Caco-2 (cell line): ENCODE measurements at regions not wholly inside any gene's neighbourhood (a gene's known extent, or its start where the extent isn't known, plus 50 kb on each side); places are given as distances from the start of the nearest gene placed in this dataset. TPM values are rescaled to one million over a fixed set of nuclear protein-coding genes. Genes with fewer than 3 reads are reported as not detected.

Experiments used
- BruUV-seq: library from RNA; stranded (reverse); fragments of 400-500 nt; replicated peaks from 2 replicates; lab custom pipeline; 2021; lab: Mats Ljungman, UMichigan
- CTCF ChIA-PET: fragments of 300-600 bp; sonication (Branson Sonifier 250); formaldehyde crosslinking; loops from one replicate; lab custom pipeline; 2022; ENCODE audit warnings: antibody characterized with exemption; lab: Charles Lee
- POLR2A ChIA-PET: fragments of 300-600 bp; sonication (Branson Sonifier 250); formaldehyde crosslinking; loops from one replicate; lab custom pipeline; 2022; ENCODE audit warnings: antibody characterized with exemption; lab: Charles Lee
- DNase-seq, 2 experiments: peaks; one replicate each; pipeline versions ENCODE4 v3.0.0 to v3.0.0-alpha.2; 2020 to 2022
- H3K27me3 ChIP-seq: replicated peaks from 2 replicates; pipeline ENCODE4 v1.6.0; 2011; ENCODE audit warnings: low read length; ENCODE audit not compliant: control insufficient read depth, insufficient read depth
- H3K36me3 ChIP-seq: 2 replicates; pipeline ENCODE4 v1.5.1; 2011; ENCODE audit warnings: low read length; ENCODE audit not compliant: control insufficient read depth, insufficient read depth
- H3K4me1 ChIP-seq: fragments of 250-450 bp; sonication (Bioruptor Pico); 2 replicates; pipeline ENCODE4 v1.5.1; 2020; ENCODE audit warnings: mild to moderate bottlenecking
- H3K4me3 ChIP-seq: 2 replicates; pipeline ENCODE4 v1.5.1; 2011; ENCODE audit warnings: low read depth, mild to moderate bottlenecking, control low read depth, low read length
- H3K9me3 ChIP-seq: fragments of 250-450 bp; sonication (Bioruptor Pico); 2 replicates; pipeline ENCODE4 v1.5.1; 2020; ENCODE audit warnings: mild to moderate bottlenecking, moderate library complexity
- H3K27ac Mint-ChIP-seq: one replicate; pipeline ENCODE4 v1.8.0; 2022; ENCODE audit warnings: mixed read lengths; ENCODE audit not compliant: unreplicated experiment
- H3K27me3 Mint-ChIP-seq: one replicate; pipeline ENCODE4 v1.8.0; 2022; ENCODE audit warnings: mixed read lengths; ENCODE audit not compliant: insufficient read depth, unreplicated experiment
- H3K36me3 Mint-ChIP-seq: one replicate; pipeline ENCODE4 v1.8.0; 2022; ENCODE audit warnings: mild to moderate bottlenecking, mixed read lengths; ENCODE audit not compliant: insufficient read depth, unreplicated experiment
- H3K4me1 Mint-ChIP-seq: one replicate; pipeline ENCODE4 v1.8.0; 2022; ENCODE audit warnings: low read depth, mixed read lengths; ENCODE audit not compliant: unreplicated experiment
- H3K4me3 Mint-ChIP-seq: one replicate; pipeline ENCODE4 v1.8.0; 2022; ENCODE audit warnings: mild to moderate bottlenecking, moderate library complexity, mixed read lengths; ENCODE audit not compliant: unreplicated experiment
- H3K9me3 Mint-ChIP-seq: one replicate; pipeline ENCODE4 v1.8.0; 2022; ENCODE audit warnings: mixed read lengths; ENCODE audit not compliant: unreplicated experiment
- CTCF ChIP-seq, 2 experiments: fragments of 200-600 bp in 1 of 2; IDR thresholded peaks; 1 replicate in 1 of 2; 2 replicates in 1 of 2; pipeline versions ENCODE4 v1.5.1 to v1.8.0; 2011 to 2022; ENCODE audit warnings: antibody characterized with exemption in 1 of 2, control low read depth in 1 of 2, inconsistent platforms in 1 of 2, low read depth in 1 of 2, low read length in 1 of 2, mild to moderate bottlenecking in 1 of 2, moderate library complexity in 1 of 2; ENCODE audit not compliant: insufficient read depth in 1 of 2, severe bottlenecking in 1 of 2, unreplicated experiment in 1 of 2
- intact Hi-C: fragments of 100-400 bp; cut with micrococcal nuclease; formaldehyde crosslinking; loops from one replicate; pipeline ENCODE4 v1.10.0; 2022; ENCODE audit not compliant: unreplicated experiment
- microRNA-seq: library from miRNA; unstranded; fragments of <30 nt; microRNA quantifications from one replicate; pipeline ENCODE4 v1.2.0, GENCODE V29; 2022

DNA sequence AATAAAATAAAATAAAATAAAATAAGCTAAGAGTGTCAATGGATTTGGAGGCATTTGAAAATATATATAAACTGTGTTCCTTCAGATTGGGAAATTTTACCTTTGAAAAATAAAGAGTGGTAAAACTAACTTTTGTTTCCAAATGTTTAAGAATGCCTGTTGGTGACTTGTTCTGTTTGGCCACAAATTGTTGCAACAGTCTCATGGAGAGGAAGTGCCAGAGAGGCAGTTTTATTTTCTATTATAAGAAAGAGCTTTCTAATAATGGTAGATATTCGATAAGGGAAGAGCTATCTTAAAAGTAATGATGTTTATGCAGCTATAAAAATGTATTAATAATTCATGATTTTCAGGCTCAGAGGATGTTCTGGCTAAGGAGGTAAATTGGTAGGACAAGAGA lies 68.8 kb upstream of the MDGA2 start:
- no peak overlapping the region for H3K4me3 Mint-ChIP-seq
- ChIA-PET CTCF (no interaction called here), POLR2A (no interaction called here)
- H3K36me3 ChIP-seq = no peaks in the 10 kb centered on the region
- TF ChIP-seq CTCF (IDR thresholded peaks at IDR 0.05; ENCODE audit: insufficient read depth in 1 of 2, low read depth in 1 of 2, low read length in 1 of 2, severe bottlenecking in 1 of 2, unreplicated experiment in 1 of 2) = no peak
- H3K4me1 ChIP-seq = no peaks in the 10 kb centered on the region
- H3K27me3 Mint-ChIP-seq = no peaks in the 10 kb centered on the region
- H3K27me3 ChIP-seq = no peaks in the 10 kb centered on the region
- no peaks in the 10 kb centered on the region for H3K9me3 Mint-ChIP-seq
- no peak for DNase-seq
- BruUV-seq = no TSS peak
- H3K4me3 ChIP-seq = no peak overlapping the region
- H3K9me3 ChIP-seq = no peaks in the 10 kb centered on the region
- no peaks in the 10 kb centered on the region for H3K36me3 Mint-ChIP-seq
- intact Hi-C loops = no loop called here
- H3K27ac Mint-ChIP-seq = no peak overlapping the region
- H3K4me1 Mint-ChIP-seq = no peaks in the 10 kb centered on the region

GRCh38 chr14:47739541-47739940 lies 64.1 kb upstream of the MDGA2 start:
- no peaks in the 10 kb centered on the region for H3K36me3 ChIP-seq
- Mint-ChIP-seq H3K9me3 (no peaks in the 10 kb centered on the region), H3K4me3 (no peak overlapping the region), H3K36me3 (no peaks in the 10 kb centered on the region), H3K4me1 (no peaks in the 10 kb centered on the region), H3K27ac (no peak overlapping the region), H3K27me3 (no peaks in the 10 kb centered on the region)
- H3K27me3 ChIP-seq = no peaks in the 10 kb centered on the region
- BruUV-seq = no TSS peak
- no peaks in the 10 kb centered on the region for H3K4me1 ChIP-seq
- POLR2A ChIA-PET = no interaction called here
- H3K9me3 ChIP-seq = no peaks in the 10 kb centered on the region
- no peak overlapping the region for H3K4me3 ChIP-seq
- CTCF ChIA-PET = no interaction called here
- intact Hi-C loops = no loop called here
- no peak for TF ChIP-seq CTCF (IDR thresholded peaks at IDR 0.05; ENCODE audit: insufficient read depth in 1 of 2, low read depth in 1 of 2, low read length in 1 of 2, severe bottlenecking in 1 of 2, unreplicated experiment in 1 of 2)
- no peak for DNase-seq

DNA sequence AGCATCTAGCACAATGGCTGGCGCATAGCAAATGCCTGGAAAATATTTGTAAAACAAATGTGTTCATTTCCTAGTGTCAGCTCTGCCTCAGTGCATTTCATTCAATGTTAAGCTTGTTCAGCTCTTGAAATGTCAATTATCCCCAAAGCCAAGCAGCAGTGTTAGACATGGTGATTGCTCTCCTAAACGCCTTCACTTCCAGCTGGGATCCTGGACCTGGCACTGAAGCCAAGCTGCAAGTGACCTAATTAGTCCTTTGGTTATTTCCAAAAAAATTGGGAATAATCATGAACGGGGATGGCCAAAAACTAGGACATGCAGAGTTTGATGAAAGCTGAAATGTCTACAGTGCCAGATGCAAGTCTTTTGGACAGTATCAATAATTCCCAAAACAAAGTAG lies 54.9 kb upstream of the MDGA2 start:
- H3K27ac Mint-ChIP-seq = no peak overlapping the region
- no peaks in the 10 kb centered on the region for H3K27me3 ChIP-seq
- no peaks in the 10 kb centered on the region for H3K36me3 ChIP-seq
- H3K4me1 ChIP-seq = no peaks in the 10 kb centered on the region
- BruUV-seq = no TSS peak
- H3K27me3 Mint-ChIP-seq = peaks cover 11% of the 10 kb centered on the region
- ChIA-PET CTCF (no interaction called here), POLR2A (no interaction called here)
- no peak for DNase-seq
- intact Hi-C loops = no loop called here
- H3K4me3 Mint-ChIP-seq = no peak overlapping the region
- H3K9me3 Mint-ChIP-seq = no peaks in the 10 kb centered on the region
- no peaks in the 10 kb centered on the region for H3K4me1 Mint-ChIP-seq
- no peak for TF ChIP-seq CTCF (IDR thresholded peaks at IDR 0.05; ENCODE audit: insufficient read depth in 1 of 2, low read depth in 1 of 2, low read length in 1 of 2, severe bottlenecking in 1 of 2, unreplicated experiment in 1 of 2)
- H3K9me3 ChIP-seq = no peaks in the 10 kb centered on the region
- no peaks in the 10 kb centered on the region for H3K36me3 Mint-ChIP-seq
- no peak overlapping the region for H3K4me3 ChIP-seq

Small RNA genes in the stretch of these regions (microRNA-seq; reads per million reads assigned to microRNA genes)
- not detected for gene MIR548Y
